ENCODE measurements at regions not wholly inside any gene's neighbourhood (a gene's known extent, or its start where the extent isn't known, plus 50 kb on each side); places are given as distances from the start of the nearest gene placed in this dataset.

DNA sequence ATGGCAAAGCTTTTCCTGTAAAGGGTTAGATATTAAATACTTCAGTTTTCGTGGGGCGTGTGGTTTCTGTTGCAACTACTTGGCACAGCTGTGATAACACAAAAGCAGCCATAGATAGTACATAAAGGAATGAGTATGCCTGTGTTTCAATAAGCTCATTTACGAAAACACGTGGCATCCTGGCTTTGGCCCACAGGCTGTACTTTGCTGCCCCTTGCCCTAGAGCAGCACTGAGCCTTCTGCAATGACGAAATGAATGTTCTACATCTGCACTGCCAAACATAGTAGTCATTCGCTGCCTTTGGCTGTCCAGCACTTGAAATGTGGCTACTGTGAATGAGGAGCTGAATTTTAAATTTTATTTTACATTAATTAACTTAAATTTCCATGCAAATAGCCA is 376.2 kb upstream of the TPK1 start:
- H4K20me1 ChIP-seq (ENCODE audit: insufficient read depth, low read length) = no peaks in the 10 kb centered on the region
- H2AFZ ChIP-seq (ENCODE audit: low read length) = no peak overlapping the region
- no peak overlapping the region for H3K4me3 ChIP-seq (ENCODE audit: insufficient read depth, low read length)
- H3K36me3 ChIP-seq (ENCODE audit: insufficient read depth, low read length) = no peaks in the 10 kb centered on the region
- H3K79me2 ChIP-seq (ENCODE audit: insufficient read depth, low read length) = no peaks in the 10 kb centered on the region
- no peaks in the 10 kb centered on the region for H3K27me3 ChIP-seq (ENCODE audit: insufficient read depth, low read length)
- H3K4me1 ChIP-seq (ENCODE audit: insufficient read depth, low read length) = no peaks in the 10 kb centered on the region
- TF ChIP-seq CTCF (IDR thresholded peaks at IDR 0.05; ENCODE audit: extremely low read depth, low read depth, low read length) = no peak
- H3K27ac ChIP-seq (ENCODE audit: low read depth, low read length) = no peak overlapping the region
- no peaks in the 10 kb centered on the region for H3K9me3 ChIP-seq (ENCODE audit: low read depth, low read length)
- no peak overlapping the region for H3K4me2 ChIP-seq (ENCODE audit: insufficient read depth, low read length)
- no peak for DNase-seq (ENCODE audit: insufficient read length, low spot score, missing footprints)

DNA sequence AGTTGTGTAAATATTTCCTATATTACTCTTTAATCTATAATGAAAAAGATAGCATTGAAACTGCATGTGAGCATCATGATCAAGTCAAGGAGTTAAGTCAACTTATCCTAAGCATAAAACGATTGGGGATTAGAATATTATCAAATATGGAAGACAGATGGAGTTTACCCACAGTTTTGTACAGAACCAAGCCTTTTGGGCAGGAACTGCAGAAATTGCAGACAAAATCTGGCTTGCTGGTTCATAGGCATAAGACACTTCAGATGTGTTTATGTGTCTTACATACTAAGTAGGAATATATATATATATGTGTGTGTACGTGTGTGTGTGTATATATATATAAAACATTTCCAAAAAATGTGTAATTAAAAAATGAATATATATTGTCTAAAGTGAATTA is 375.4 kb upstream of the TPK1 start:
- H3K4me2 ChIP-seq (ENCODE audit: insufficient read depth, low read length) = no peak overlapping the region
- no peak overlapping the region for H3K4me3 ChIP-seq (ENCODE audit: insufficient read depth, low read length)
- DNase-seq (ENCODE audit: insufficient read length, low spot score, missing footprints) = no peak
- no peak overlapping the region for H3K27ac ChIP-seq (ENCODE audit: low read depth, low read length)
- no peaks in the 10 kb centered on the region for H3K36me3 ChIP-seq (ENCODE audit: insufficient read depth, low read length)
- no peaks in the 10 kb centered on the region for H3K9me3 ChIP-seq (ENCODE audit: low read depth, low read length)
- no peaks in the 10 kb centered on the region for H3K27me3 ChIP-seq (ENCODE audit: insufficient read depth, low read length)
- no peak overlapping the region for H2AFZ ChIP-seq (ENCODE audit: low read length)
- no peaks in the 10 kb centered on the region for H3K79me2 ChIP-seq (ENCODE audit: insufficient read depth, low read length)
- no peaks in the 10 kb centered on the region for H4K20me1 ChIP-seq (ENCODE audit: insufficient read depth, low read length)
- no peak for TF ChIP-seq CTCF (IDR thresholded peaks at IDR 0.05; ENCODE audit: extremely low read depth, low read depth, low read length)
- H3K4me1 ChIP-seq (ENCODE audit: insufficient read depth, low read length) = no peaks in the 10 kb centered on the region

- Histone ChIP-seq H3K4me2 (ENCODE audit: insufficient read depth, low read length) (no peak overlapping the region), H3K4me3 (ENCODE audit: insufficient read depth, low read length) (no peak overlapping the region), H3K9me3 (ENCODE audit: low read depth, low read length) (no peaks in the 10 kb centered on the region), H3K27ac (ENCODE audit: low read depth, low read length) (no peak overlapping the region), H3K4me1 (ENCODE audit: insufficient read depth, low read length) (no peaks in the 10 kb centered on the region), H3K36me3 (ENCODE audit: insufficient read depth, low read length) (no peaks in the 10 kb centered on the region), H4K20me1 (ENCODE audit: insufficient read depth, low read length) (no peaks in the 10 kb centered on the region), H3K27me3 (ENCODE audit: insufficient read depth, low read length) (no peaks in the 10 kb centered on the region), H3K79me2 (ENCODE audit: insufficient read depth, low read length) (no peaks in the 10 kb centered on the region), H2AFZ (ENCODE audit: low read length) (no peak overlapping the region)
- TF ChIP-seq CTCF (IDR thresholded peaks at IDR 0.05; ENCODE audit: extremely low read depth, low read depth, low read length) = no peak
- DNase-seq (ENCODE audit: insufficient read length, low spot score, missing footprints) = no peak
Measured at GRCh38 chr7:145193951-145194350, 358.1 kb upstream of the TPK1 start.

DNA sequence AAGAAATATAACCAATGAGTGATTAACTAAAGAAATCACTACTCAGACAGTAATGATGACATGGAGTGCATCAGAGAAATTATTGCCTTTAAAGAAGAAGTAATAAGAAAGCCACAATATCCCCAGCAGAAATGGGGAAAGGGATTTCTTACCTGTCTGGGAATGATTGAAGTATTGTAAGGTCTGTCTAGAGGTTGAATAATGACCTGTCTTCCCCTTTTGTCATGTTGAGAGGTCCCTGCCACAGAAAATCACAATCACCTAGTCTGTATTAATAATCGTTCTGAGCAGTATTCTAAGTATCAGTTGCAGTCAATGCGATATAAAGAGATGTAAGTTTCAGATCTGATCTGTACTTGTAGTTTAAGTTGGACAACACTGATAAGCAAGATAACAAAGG is 349.1 kb upstream of the TPK1 start:
- H3K79me2 ChIP-seq (ENCODE audit: insufficient read depth, low read length) = no peaks in the 10 kb centered on the region
- no peaks in the 10 kb centered on the region for H3K9me3 ChIP-seq (ENCODE audit: low read depth, low read length)
- no peak overlapping the region for H2AFZ ChIP-seq (ENCODE audit: low read length)

More for the DNA sequence above, 349.1 kb upstream of the TPK1 start:
- Histone ChIP-seq H4K20me1 (ENCODE audit: insufficient read depth, low read length) (no peaks in the 10 kb centered on the region), H3K36me3 (ENCODE audit: insufficient read depth, low read length) (no peaks in the 10 kb centered on the region), H3K27me3 (ENCODE audit: insufficient read depth, low read length) (no peaks in the 10 kb centered on the region), H3K4me1 (ENCODE audit: insufficient read depth, low read length) (no peaks in the 10 kb centered on the region), H3K4me3 (ENCODE audit: insufficient read depth, low read length) (no peak overlapping the region), H3K4me2 (ENCODE audit: insufficient read depth, low read length) (no peak overlapping the region), H3K27ac (ENCODE audit: low read depth, low read length) (no peak overlapping the region)
- TF ChIP-seq CTCF (IDR thresholded peaks at IDR 0.05; ENCODE audit: extremely low read depth, low read depth, low read length) = no peak
- no peak for DNase-seq (ENCODE audit: insufficient read length, low spot score, missing footprints)

Measured in osteoblast (primary cell).